ENCODE measurements at regions not wholly inside any gene's neighbourhood (a gene's known extent, or its start where the extent isn't known, plus 50 kb on each side); places are given as distances from the start of the nearest gene placed in this dataset.
"Not testable (repeated sequence)": the region's sequence is repeated elsewhere in the genome, so short reads cannot be mapped to it uniquely, and the experiment has no call there.

- no peak for DNase-seq (ENCODE audit: low read depth, low spot score)
Measured at GRCh38 chr5:87650284-87650683, 237.6 kb upstream of the CCNH start.

DNA sequence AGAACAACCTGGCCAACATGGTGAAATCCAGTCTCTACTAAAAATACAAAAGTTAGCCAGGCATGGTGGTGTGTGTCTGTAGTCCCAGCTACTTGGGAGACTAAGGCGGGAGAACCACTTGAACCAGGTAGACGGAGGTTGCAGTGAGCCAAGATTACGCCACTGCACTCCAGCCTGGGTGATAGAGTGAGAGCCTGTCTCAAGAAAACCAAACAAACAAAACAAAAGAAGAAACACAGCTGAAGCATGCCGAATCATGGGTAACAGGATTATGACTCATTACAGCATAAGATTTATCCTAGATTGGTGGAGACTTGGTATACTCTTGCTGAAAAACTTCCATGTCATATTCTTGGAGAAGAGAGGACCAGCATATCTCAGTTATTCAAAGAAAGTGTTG lies 236.7 kb upstream of the CCNH start:
- no peak for DNase-seq (ENCODE audit: low read depth, low spot score)

DNA sequence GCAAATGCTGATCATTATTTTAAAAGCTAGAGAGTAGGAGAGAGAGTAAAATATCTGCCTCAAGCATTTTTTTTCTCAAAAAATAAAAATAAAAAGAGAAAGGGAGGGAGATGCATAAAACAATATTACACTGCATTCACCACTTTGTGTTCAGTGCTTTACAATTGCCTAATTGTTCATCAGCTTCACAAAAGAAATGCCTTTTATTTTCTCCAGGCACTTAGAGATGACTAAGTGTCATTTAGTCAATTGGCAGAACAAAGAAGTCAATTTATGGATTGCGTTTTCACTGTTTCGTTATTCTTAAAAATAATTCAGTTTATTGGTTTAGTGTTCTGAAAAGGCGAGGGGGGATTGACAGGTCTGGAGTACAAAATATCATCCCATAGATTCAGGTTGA lies 232.5 kb upstream of the CCNH start:
- DNase-seq (ENCODE audit: low read depth, low spot score), result no peak

DNA sequence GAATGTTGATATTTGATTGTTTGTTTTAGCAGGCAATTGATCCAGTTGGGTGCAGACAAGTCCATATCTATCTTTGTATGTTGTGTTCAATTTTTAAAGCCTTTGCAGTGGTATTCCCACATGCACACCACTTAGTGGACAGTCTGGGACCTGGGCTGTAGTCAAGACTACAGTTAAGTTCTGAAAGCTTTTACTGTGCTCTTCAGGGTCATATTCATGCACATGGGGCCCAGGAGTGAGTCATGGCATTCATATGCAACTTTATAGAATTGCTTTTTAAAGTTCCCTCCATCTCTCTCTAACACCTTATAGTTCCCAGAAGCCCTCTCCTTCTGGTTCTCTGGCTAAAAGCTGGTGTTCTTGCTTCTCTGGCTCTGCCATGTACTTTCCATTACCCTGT lies 228.2 kb upstream of the CCNH start:
- no peak for DNase-seq (ENCODE audit: low read depth, low spot score)

DNA sequence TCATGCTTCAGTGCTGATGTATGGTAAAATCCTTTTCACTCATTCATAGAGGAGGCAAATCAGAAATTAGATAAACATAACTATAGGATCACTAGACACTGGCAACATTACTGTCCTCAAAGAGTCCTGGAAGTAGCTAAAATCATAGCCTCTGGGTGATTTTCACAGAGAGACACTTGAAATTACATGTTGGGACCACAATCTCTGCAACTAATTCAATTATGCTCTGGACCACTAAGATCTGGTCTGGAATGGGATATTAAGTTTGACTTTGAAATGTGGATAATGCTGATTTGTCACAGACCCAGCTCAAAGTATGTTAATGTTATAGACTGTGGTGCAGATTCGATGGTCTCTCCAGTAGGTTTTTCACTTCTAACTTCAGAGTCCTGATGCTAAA lies 214.6 kb upstream of the CCNH start:
- no peak for DNase-seq (ENCODE audit: low read depth, low spot score)

- DNase-seq (ENCODE audit: low read depth, low spot score), result no peak
Measured at GRCh38 chr5:87608385-87608784, 195.7 kb upstream of the CCNH start.

DNA sequence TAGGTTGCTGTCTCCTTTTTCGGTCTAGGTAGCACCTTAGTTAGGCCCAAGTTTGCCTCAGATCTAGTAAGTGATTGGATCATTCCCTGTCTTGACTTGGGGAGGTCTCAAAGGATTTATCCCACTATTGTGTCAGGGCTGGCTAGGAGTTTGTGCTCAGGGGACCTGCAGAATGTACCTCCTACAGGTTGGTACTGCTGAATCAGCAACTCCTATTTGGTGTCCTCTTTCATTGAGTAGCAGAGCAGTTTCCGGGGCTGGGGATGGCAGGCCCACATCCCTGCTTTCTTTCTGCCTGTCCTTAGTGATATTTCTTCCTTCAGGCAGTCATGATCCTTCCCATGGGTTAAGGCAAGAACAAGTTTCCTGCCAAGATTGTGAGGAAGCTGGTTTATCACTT lies 192.9 kb upstream of the CCNH start:
- DNase-seq (ENCODE audit: low read depth, low spot score), result no peak

GRCh38 chr5:87599778-87600177 lies 187.0 kb upstream of the CCNH start:
- DNase-seq (ENCODE audit: low read depth, low spot score), result no peak

DNA sequence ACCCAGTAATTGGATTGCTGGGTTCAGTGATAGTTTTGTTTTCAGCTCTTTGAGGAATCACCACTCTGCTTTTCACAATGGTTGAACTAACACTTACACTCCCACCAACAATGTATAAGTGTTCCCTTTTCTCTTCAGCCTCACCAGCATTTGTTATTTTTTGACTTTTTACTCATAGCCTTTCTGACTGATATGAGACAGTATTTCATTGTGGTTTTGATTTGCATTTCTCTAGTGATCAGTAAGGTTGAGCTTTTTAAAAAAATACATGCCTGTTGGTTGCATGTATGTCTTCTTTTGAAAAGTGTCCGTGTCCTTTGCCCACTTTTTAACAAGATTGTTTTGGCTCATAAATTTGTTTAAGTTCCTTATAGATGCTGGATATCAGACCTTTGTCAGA lies 185.7 kb upstream of the CCNH start:
- DNase-seq (ENCODE audit: low read depth, low spot score), result no peak

DNA sequence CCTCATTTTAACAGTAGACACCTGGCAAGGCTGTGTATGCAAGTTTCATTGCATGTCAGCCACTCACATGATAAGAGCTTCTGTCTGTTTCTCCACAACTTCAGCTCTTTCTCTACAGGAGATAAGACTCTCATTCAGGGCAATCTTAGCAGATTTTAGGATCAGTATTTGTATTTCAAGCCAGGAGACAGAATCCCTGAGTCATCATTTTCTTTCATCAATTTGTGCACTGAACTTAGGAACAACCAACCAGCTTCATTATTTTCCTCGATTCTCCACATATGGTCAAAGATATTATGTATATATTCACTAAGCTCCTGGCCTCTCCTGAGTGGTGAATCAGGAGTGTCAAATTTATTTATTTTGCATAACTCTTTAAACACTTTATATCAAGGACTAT lies 181.8 kb upstream of the CCNH start:
- DNase-seq (ENCODE audit: low read depth, low spot score), result no peak

- no peak for DNase-seq (ENCODE audit: low read depth, low spot score)
Measured at GRCh38 chr5:87589587-87589986, 176.9 kb upstream of the CCNH start.

GRCh38 chr5:87588316-87588715 lies 175.6 kb upstream of the CCNH start:
- no peak for DNase-seq (ENCODE audit: low read depth, low spot score)

- DNase-seq (ENCODE audit: low read depth, low spot score), result not testable (repeated sequence)
Measured at GRCh38 chr5:87583704-87584103, 171.0 kb upstream of the CCNH start.

GRCh38 chr5:87582149-87582548 lies 169.4 kb upstream of the CCNH start:
- DNase-seq (ENCODE audit: low read depth, low spot score), result no peak

- no peak for DNase-seq (ENCODE audit: low read depth, low spot score)
Measured at GRCh38 chr5:87581661-87582060, 168.9 kb upstream of the CCNH start.

- no peak for DNase-seq (ENCODE audit: low read depth, low spot score)
Measured at GRCh38 chr5:87579678-87580077, 166.9 kb upstream of the CCNH start.

GRCh38 chr5:87576867-87577266 lies 164.1 kb upstream of the CCNH start:
- no peak for DNase-seq (ENCODE audit: low read depth, low spot score)

DNA sequence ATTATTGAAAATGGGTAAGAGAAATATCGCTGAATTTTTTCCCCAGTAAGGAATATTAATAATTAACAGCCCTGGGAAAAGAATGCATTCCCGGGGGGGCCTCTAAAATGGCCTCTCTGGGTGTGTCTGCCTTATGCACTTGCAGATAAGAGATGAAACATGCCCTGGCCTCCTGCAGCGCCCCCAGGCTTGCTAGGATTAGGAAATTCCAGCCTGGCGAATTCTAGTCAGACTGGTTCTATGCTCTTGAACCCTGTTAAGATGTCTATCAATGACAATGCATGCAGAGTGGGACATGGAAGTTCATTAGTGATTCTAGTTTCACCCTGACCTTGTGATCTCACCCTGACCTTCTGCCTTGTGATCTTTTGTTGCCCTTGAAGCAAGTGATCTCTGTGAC lies 163.6 kb upstream of the CCNH start:
- not testable (repeated sequence) for DNase-seq (ENCODE audit: low read depth, low spot score)

DNA sequence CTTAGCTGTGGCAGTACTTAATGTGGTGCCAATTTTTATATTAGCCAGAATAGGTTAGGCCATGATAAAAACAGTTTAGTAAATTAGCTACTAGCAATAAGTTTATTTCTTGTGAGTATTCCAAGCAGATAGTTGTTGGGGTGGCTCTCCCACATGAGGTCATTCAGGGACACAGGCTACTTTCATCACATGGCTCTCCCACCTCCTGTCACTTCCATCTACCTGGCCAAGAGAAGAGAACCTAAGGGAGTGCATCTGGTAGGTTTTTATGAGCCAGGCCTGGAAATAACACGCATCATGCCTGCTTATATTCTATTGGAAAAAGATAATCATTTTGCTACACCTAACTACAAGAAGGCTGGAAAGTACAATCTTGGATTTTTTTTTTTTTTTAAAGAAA lies 161.4 kb upstream of the CCNH start:
- no peak for DNase-seq (ENCODE audit: low read depth, low spot score)

GRCh38 chr5:87572611-87573010 lies 159.9 kb upstream of the CCNH start:
- DNase-seq (ENCODE audit: low read depth, low spot score), result no peak

DNA sequence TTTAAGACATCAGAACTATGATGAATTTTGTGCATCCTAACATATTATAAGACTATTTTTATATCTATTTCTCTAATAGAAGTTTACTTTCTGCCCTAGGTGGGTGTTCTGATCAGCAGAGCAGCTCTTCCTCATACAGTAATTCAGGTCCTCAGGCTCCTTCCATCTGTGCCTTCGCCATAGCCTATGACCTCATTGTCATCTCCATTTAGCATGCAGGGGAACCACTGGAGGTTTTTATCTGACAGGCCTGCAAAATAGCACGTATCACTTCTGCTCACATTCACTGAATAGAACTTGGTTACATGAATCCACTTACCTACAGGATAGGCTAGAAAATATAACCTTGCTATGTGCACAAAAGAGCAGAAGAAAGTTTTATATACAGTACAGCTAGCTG lies 159.4 kb upstream of the CCNH start:
- DNase-seq (ENCODE audit: low read depth, low spot score), result no peak

GRCh38 chr5:87570366-87570765 lies 157.6 kb upstream of the CCNH start:
- no peak for DNase-seq (ENCODE audit: low read depth, low spot score)

DNA sequence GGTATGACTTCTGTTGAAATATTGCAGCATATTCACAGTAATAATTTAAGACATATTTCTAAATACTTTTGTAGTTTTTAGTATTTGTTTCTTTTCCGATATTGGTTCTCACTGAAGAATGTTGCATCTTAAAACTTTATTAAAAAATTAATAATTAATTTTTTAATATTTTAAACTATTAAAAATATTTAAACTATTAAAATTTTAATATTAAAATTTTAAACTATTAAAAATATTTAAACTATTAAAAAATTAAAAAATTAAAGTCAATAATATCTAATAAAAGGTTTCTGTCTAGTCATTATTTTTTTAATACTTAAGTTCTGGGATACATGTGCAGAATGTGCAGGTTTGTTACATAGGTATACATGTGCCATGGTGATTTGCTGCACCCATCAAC lies 149.3 kb upstream of the CCNH start:
- DNase-seq (ENCODE audit: low read depth, low spot score), result no peak

GRCh38 chr5:87560528-87560927 lies 147.8 kb upstream of the CCNH start:
- DNase-seq (ENCODE audit: low read depth, low spot score), result no peak

GRCh38 chr5:87551911-87552310 lies 139.2 kb upstream of the CCNH start:
- no peak for DNase-seq (ENCODE audit: low read depth, low spot score)

All from pulmonary artery endothelial cell (primary cell).